ENCODE measurements at regions not wholly inside any gene's neighbourhood (a gene's known extent, or its start where the extent isn't known, plus 50 kb on each side); places are given as distances from the start of the nearest gene placed in this dataset.

DNA sequence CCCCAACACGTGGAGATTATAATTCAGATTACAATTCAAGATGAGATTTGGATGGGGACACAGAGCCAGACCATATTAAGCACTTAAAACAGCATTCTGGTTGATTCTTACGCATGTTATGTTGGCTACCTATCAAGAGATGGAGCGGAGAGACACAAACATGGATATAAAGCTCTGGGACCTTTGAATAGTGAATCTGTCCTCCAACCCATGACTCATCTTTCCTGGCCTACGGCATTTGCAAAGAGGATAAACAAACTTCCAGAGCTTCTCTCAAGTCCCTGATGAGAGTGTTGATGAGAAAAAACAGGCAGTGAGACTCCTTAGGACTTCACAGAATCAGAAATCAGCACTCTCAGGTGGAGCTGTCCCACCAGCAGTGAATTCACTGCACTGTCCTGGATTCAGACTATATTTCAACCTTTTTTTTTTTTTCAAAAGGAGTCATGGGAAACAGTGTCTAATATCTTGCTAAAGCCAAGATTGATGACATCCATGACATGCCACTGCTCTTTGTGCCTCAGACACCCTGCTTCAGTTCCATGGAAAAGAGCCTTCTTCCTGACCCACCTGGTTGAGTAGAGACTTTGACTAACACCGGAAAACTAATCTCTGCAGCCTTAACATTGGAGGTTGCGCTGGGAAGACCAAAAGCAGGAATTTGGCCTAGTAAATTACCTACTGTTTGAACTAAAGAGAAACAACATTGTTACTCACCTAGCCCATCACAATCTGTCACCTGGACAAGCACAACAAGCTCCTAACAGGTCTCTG, 62.1 kb upstream of the NPAS2 start:
- no peaks in the 10 kb centered on the region for H3K36me3 ChIP-seq
- no peak overlapping the region for H3K27ac ChIP-seq
- H3K27me3 ChIP-seq = no peaks in the 10 kb centered on the region
- H3K4me1 ChIP-seq = peaks cover 10% of the 10 kb centered on the region
- H3K4me3 ChIP-seq = no peak overlapping the region
- no peak for DNase-seq (ENCODE audit: low spot score in 2 of 2)
- WGBS = 46% methylated on average over 6 of the region's 6 CpGs
- TF ChIP-seq EP300 (IDR thresholded peaks at IDR 0.05) = no peak
- no peak for TF ChIP-seq POLR2AphosphoS5 (IDR thresholded peaks at IDR 0.05)
- no peak for TF ChIP-seq POLR2A (IDR thresholded peaks at IDR 0.05)
- TF ChIP-seq, protein P1, sequence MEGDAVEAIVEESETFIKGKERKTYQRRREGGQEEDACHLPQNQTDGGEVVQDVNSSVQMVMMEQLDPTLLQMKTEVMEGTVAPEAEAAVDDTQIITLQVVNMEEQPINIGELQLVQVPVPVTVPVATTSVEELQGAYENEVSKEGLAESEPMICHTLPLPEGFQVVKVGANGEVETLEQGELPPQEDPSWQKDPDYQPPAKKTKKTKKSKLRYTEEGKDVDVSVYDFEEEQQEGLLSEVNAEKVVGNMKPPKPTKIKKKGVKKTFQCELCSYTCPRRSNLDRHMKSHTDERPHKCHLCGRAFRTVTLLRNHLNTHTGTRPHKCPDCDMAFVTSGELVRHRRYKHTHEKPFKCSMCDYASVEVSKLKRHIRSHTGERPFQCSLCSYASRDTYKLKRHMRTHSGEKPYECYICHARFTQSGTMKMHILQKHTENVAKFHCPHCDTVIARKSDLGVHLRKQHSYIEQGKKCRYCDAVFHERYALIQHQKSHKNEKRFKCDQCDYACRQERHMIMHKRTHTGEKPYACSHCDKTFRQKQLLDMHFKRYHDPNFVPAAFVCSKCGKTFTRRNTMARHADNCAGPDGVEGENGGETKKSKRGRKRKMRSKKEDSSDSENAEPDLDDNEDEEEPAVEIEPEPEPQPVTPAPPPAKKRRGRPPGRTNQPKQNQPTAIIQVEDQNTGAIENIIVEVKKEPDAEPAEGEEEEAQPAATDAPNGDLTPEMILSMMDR (IDR thresholded peaks at IDR 0.05) = no peak
- H3K9me3 ChIP-seq = no peaks in the 10 kb centered on the region

DNA sequence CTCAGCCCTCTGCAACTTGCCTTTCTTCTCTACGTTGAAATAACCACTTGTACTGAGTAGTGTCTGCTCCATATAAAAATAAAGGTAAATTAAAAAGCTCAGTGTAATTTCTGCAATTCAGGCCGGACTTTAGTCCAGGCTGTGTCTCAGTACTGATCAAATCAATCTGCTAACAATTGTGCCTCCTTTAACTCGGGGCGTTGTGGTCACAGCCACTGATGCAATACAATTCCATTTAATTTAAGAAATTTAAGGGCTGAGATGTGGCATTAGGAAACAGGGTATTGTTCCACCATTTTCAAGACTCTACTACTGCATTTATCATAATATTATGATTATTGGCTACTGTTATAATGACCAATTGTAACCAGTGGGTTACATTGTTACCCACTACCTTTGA, 60.0 kb upstream of the NPAS2 start:
- no peak overlapping the region for H3K4me3 ChIP-seq
- no peaks in the 10 kb centered on the region for H3K27me3 ChIP-seq
- H3K9me3 ChIP-seq = no peaks in the 10 kb centered on the region
- no peak overlapping the region for H3K27ac ChIP-seq
- no peak for DNase-seq (ENCODE audit: low spot score in 2 of 2)
- no peaks in the 10 kb centered on the region for H3K4me1 ChIP-seq
- WGBS = 77% methylated on average over 4 of the region's 4 CpGs
- TF ChIP-seq POLR2AphosphoS5 (IDR thresholded peaks at IDR 0.05) (no peak), EP300 (IDR thresholded peaks at IDR 0.05) (no peak), POLR2A (IDR thresholded peaks at IDR 0.05) (no peak)
- H3K36me3 ChIP-seq = no peaks in the 10 kb centered on the region

DNA sequence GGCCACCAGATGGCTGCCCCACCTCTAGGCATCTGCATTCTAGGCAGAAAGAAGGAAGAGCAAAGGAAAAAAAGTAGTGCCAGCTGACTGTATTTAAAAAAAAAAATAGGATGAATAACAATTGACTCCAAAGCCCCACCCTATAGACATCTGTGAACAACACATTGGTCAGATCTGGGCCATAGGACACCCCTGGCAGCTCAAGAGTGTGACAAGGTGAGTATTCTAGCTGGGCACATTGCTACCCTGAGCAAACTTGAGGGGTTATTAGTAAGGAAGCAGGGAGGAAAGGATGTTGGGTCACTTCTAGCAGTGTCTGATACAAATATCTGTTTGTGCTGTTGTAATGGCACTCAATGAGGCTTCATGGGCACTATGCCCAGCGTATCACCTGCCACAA, 58.6 kb upstream of the NPAS2 start:
- Histone ChIP-seq H3K4me1 (no peaks in the 10 kb centered on the region), H3K36me3 (no peaks in the 10 kb centered on the region), H3K9me3 (no peaks in the 10 kb centered on the region), H3K4me3 (no peak overlapping the region), H3K27me3 (no peaks in the 10 kb centered on the region), H3K27ac (no peak overlapping the region)
- 79% methylated on average over 1 of the region's 1 CpG for WGBS
- DNase-seq (ENCODE audit: low spot score in 2 of 2) = no peak
- TF ChIP-seq POLR2A (IDR thresholded peaks at IDR 0.05) (no peak), POLR2AphosphoS5 (IDR thresholded peaks at IDR 0.05) (no peak), EP300 (IDR thresholded peaks at IDR 0.05) (no peak)
- TF ChIP-seq, protein P1 (IDR thresholded peaks at IDR 0.05) = no peak

DNA sequence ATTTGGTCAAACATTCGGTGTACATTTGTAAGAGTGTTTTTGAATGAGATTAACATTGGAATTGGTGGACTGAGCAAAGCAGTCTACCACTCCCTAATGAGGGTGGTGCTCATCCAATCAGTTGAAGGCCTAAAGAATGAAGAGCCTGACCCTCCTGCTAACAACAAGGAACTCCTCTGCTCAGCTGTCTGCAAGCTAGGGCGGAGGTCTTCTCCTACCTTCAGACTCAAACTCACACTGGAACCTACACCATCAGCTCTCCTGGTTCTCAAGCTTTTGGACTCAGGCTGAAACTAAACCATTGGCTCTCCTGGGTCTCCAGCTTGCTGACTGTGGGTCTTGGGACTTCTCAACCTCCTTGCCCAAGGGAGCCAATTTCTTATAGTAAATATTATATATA, 55.5 kb upstream of the NPAS2 start:
- no peak overlapping the region for H3K4me3 ChIP-seq
- 84% methylated on average over 2 of the region's 2 CpGs for WGBS
- no peaks in the 10 kb centered on the region for H3K27me3 ChIP-seq
- no peaks in the 10 kb centered on the region for H3K36me3 ChIP-seq
- no peak for TF ChIP-seq POLR2AphosphoS5 (IDR thresholded peaks at IDR 0.05)
- TF ChIP-seq EP300 (IDR thresholded peaks at IDR 0.05) = no peak
- TF ChIP-seq, protein P1 (IDR thresholded peaks at IDR 0.05) = no peak
- no peaks in the 10 kb centered on the region for H3K9me3 ChIP-seq
- no peak for DNase-seq (ENCODE audit: low spot score in 2 of 2)
- H3K4me1 ChIP-seq = peaks cover 5% of the 10 kb centered on the region
- H3K27ac ChIP-seq = no peak overlapping the region

DNA sequence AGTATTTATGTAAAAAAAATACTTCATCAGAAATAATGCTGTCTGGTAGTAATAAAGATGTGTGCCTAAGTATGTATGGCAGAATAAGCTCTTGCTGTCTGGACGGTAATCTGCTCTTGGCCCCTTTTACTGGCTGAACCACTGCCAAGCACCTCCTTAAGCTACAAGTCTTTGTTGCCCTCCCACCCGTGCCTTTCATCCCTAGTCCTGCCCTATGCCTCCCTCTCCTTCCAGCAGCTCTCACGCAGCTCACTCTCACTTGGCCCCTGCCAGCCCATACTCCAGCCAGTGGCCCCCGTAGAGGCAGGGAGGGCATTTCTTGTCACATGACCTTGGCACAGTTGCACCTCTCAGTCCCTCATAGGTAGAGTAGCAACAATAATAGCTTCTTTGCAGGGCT, 54.5 kb upstream of the NPAS2 start:
- 44% methylated on average over 4 of the region's 4 CpGs for WGBS
- no peak overlapping the region for H3K27ac ChIP-seq
- TF ChIP-seq POLR2A (IDR thresholded peaks at IDR 0.05) = no peak
- no peak for TF ChIP-seq EP300 (IDR thresholded peaks at IDR 0.05)
- TF ChIP-seq POLR2AphosphoS5 (IDR thresholded peaks at IDR 0.05) = no peak
- TF ChIP-seq, protein P1 (IDR thresholded peaks at IDR 0.05) = no peak
- no peaks in the 10 kb centered on the region for H3K27me3 ChIP-seq
- no peaks in the 10 kb centered on the region for H3K9me3 ChIP-seq
- no peaks in the 10 kb centered on the region for H3K36me3 ChIP-seq
- peaks cover 5% of the 10 kb centered on the region for H3K4me1 ChIP-seq
- no peak for DNase-seq (ENCODE audit: low spot score in 2 of 2)
- no peak overlapping the region for H3K4me3 ChIP-seq

Measured in suprapubic skin (tissue), 4 donors.